Erythroblast (primary cell): ENCODE measurements at regions not wholly inside any gene's neighbourhood (a gene's known extent, or its start where the extent isn't known, plus 50 kb on each side); places are given as distances from the start of the nearest gene placed in this dataset.

Source experiments
- DNase-seq, 2 experiments: peaks; one replicate each; lab custom pipeline; 2025; lab: John Stamatoyannopoulos, UW
- GATA1 ChIP-seq: IDR thresholded peaks from 2 replicates; pipeline ENCODE4 v1.6.1; 2011; ENCODE audit warnings: low read depth, mild to moderate bottlenecking, control low read depth, low read length, moderate library complexity
- POLR2A ChIP-seq: IDR thresholded peaks from 2 replicates; pipeline ENCODE4 v1.6.1; 2011; ENCODE audit warnings: mild to moderate bottlenecking, low read length

DNA sequence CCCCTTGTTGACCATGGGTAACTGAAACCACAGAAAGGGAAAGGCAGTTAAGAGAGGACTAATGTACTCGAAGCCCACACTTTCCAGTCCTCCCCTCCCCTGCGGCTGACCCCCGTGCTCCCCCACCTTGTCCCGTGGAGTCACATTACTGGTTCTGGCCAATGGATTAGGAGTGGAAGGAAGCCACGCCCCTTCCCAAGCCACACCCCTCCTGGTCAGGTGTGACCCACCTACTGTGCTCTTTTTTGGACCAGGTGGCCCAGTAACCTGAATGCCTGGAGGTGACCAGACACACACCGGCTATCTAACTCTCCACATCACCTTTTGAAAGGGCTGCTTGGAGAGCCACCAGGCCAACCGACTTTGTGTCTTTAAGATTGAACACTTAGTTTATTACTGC, 109.3 kb upstream of the MSX1 start:
- TF ChIP-seq GATA1, result no peak
- TF ChIP-seq POLR2A, result no peak
- DNase-seq, result no peak

DNA sequence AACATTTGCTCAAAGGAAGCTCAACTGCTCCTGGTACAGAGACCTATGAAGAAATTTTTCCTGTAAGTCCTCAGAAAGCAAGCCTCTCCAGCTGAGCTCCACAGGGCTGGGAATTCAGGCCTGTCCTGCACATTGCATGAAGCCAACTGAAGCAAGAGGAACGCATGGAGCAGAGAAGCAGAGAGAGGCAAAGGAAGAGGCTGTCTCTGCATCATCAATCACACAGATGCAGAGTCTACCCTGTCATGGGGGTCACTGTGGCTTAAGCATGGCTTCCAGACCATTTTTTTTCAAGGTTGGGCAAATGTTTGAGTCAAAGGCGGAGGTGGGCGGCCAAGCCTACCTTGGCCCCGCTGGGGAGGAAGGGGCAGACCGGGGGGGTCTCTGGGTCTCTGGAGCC, 110.3 kb upstream of the MSX1 start:
- TF ChIP-seq POLR2A (no peak), GATA1 (no peak)

DNA sequence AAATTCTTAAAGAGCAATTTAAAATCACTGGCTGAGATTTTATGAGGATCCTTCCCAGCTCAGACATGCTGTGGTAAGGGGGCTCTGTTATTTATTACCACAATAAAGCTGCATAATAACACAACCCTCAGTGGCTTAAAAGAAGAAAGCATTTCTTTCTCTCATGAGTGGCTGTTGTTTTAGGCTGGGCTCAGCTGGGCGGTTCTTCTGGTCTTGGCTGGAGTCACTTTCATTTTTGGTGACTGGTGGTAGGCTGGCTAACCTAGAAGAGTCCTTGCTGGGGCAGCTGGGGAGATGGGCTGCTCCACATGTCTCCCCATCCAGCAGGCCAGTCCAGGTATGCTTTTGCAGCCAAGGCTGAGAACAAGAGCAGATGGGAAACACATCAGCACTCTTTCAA, 113.0 kb upstream of the MSX1 start:
- TF ChIP-seq POLR2A (no peak), GATA1 (no peak)
- no peak for DNase-seq

More for the DNA sequence above, 110.3 kb upstream of the MSX1 start:
- no peak for DNase-seq

DNA sequence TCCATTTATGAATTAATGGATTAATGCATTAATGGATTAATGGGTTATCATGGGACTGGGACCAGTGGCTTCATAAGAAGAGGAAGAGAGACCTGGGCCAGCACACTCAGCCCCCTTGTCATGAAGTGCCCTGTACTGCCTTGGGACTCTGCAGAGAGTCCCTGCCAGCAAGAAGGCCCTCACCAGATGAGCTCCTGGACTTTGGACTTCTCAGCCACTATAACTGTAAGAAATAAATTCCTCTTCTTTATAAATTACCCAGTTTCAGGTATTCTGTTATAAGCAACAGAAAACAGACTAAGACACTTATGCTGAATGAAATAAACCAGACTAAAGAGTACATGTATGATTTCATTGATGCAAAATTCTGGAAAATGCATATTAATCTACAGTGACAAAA, 119.4 kb upstream of the MSX1 start:
- no peak for DNase-seq

DNA sequence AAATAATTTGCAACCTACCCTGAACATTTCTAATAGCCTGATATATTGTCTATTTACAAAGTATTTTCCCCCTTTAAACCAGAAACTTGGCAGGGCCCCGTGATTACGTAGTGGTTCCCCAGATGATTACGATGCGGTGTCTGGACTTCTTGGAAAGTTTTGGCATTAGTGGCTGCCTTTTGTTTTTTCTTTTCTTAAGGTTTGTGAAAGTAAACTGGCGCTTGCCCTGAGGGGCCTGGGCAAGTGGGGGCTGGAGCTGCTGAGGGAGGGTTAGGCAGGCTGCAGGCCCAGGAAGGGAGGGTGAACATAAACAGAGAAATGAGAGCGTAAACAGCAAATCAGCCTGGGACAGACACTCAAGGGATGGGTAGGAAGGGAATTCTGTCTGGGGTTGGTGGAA, 123.6 kb upstream of the MSX1 start:
- TF ChIP-seq GATA1 (no peak), POLR2A (no peak)
- no peak for DNase-seq

More for the DNA sequence above, 119.4 kb upstream of the MSX1 start:
- TF ChIP-seq POLR2A, result no peak
- no peak for TF ChIP-seq GATA1

DNA sequence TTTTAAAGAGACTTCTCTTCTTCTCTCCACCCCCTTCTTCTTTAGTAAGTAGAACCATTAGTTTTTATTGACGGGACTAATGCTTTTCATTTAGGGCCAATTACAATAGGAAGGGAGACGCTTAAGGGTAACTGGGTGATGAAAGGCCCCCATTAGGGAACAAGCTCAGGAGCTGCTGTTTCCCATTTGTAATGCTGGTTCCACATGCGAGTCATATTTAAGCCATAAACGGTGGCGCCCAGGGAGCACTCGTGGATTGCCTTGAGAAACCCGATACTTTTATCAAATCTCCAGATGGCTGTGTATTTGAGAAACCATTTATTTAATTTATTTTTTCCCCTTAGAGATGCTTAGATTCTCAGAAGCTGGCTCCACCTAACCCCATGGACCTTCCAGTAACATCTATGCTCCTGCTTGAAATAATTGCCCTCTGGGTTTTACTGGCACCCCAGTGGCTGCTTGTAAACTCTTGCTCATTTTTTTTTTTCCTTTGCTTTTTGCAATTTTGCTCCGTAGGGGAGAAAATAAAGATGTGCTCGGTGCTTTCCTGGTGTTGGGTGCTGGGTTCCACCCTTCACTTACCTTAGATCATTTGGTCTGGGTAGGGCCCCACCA, 124.2 kb upstream of the MSX1 start:
- no peak for DNase-seq

DNA sequence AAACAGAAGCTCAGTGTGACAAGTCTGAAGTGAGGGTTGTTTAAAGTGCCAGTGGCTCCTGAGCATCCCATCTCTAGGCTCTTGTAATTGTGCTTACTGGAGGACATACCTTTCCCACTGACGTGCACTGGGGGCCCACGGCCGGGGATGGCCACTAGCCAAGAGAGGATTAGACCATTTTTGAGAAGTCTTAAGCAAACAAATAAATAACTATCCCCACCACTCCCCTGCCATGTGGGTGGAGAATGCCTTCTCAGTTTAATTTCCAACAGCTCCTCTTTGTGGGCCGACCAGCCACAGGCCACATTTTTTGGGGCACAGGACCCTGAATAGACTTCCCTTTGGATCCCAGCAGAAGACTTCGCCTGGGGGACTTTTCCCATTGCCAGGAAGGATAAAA, 125.0 kb upstream of the MSX1 start:
- no peak for TF ChIP-seq POLR2A
- TF ChIP-seq GATA1, result no peak
- no peak for DNase-seq

More for the DNA sequence above, 124.2 kb upstream of the MSX1 start:
- TF ChIP-seq GATA1 (no peak), POLR2A (no peak)

DNA sequence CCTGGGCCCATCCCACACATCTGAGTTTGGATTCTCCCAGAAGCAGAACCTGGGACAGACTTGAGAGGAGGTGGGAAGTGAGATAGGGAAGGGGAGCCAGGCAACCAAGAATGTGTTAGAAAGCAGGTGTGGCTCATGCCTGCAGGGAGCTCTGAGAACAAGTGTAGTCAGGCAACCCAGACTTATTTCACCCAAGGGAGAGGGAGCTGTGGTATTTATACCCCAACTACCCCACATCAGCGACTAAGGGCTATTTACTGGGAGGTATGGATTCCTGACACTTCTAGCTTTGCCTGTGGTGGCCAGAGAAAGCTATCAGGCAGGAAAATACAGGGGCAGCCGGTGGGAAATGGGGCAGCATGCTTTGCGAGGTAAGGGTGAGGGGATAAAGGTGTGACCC, 125.8 kb upstream of the MSX1 start:
- no peak for TF ChIP-seq POLR2A
- TF ChIP-seq GATA1, result no peak
- DNase-seq, result no peak

DNA sequence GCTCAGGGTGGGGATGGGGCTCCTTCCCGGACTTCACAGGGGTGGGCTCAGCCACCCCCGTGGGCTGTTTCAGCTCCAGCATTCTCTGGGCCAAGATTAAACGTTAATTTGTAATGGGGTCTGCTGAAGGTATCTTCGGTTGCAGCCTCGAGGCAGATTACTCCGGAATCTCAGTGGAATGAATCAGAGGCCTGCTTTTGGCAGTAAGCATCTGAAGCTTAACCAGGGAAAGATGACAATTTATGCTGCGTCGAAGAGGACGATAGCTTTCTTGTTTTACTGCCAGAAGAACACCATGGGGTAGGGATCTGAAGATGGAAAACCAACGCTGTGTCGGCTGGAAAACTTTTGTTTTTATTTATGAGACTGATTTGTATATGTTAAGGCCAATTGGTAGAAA, 129.2 kb upstream of the MSX1 start:
- DNase-seq, result no peak
- TF ChIP-seq POLR2A (no peak), GATA1 (no peak)

DNA sequence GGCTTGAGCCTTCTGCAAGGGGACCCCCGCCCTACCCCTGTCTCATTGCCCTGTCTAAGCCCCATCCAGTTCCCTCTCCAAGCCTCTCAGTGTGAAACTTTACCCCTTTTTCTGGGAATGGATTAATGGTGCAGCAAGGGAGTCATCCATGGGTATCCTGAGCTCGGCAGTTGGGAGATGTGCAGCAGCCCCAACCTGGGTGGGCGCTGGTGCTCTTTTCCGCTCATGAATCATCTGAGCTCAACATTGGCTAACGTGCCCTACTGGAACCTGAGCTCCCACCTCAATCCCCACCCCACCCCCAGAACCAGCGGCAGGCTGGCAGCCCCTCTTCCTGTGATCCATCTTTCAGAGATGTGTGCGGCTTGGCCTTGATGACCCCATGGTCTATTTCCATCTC, 130.3 kb upstream of the MSX1 start:
- TF ChIP-seq GATA1 (no peak), POLR2A (no peak)
- no peak for DNase-seq

DNA sequence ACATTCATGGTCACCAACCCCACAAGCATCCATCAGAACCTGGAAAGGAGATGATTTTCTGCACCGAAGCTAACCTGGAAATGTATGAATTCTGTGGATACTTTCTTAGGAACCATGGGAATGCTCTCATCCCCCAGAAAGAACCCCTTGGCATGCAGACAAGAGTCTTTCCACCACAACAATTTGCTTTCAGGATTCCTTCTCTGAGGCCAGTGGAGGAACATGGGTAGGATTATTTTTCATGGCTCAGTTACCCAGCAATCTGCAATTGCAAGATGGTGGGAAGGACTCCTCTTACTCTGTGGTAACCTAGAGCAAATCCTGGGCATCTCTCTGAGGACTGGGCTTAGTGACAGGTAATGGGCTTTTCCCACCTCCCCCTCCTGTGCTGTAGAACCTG, 131.9 kb upstream of the MSX1 start:
- no peak for DNase-seq
- no peak for TF ChIP-seq POLR2A

DNA sequence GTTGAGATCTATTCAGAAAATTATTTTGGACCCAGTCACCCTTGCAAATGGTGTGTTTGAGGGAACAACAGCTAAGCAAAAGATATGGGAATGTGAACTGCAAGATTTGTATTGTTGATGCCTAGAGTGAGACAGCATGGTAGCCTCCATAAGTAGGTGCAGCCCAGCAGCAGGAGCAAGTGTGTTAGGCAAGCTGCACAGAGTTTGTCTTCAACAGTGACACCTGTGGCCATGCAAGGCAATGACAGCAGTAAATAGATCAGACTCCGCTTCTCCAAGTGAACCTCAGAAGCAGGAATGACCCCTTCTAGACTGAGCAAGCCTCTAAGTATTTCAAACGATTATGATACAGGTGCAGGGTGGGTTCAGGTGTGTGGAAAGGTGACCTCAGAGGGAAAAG, 133.4 kb upstream of the MSX1 start:
- TF ChIP-seq POLR2A (no peak), GATA1 (no peak)
- DNase-seq, result peak in 1 of 2 experiments; percentile 10

DNA sequence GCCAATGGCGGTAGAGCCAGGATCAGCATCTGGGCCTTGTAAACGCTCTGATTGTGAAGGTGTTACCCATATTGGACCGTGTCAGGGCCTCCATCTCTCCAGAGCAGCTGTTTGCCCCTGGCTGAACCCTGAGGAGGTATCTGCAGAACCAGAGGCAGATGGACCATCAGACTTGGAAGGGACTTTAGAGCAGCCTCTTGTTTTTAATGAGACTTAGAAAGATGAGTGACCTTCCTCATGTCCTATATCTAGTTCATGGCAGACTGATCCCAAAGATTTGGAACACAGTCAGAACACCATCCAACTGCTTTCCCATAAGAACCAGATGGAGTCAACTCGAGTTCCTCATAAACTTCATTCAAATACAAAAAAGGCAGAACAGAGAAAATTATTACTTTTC, 135.1 kb upstream of the MSX1 start:
- no peak for DNase-seq

DNA sequence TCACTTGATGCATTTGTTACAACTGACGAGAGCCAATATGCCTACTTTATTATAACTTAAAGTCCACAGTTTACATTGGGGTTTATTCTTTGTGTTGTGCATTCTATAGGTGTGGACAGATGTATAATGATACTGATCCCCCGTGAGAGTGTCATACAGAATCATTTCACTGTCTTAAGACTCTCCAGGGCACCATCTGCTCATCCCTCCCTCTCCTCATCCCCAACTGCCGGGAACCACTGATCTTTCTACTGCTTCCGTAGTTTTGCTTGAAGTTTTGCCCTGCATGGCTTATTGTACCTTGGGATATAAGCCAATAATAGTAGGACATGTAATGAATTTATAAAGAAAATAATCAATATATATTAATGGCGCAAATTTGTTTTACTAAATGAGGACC, 137.8 kb upstream of the MSX1 start:
- TF ChIP-seq GATA1 (no peak), POLR2A (no peak)
- DNase-seq, result no peak

More for the DNA sequence above, 135.1 kb upstream of the MSX1 start:
- TF ChIP-seq POLR2A (no peak), GATA1 (no peak)

DNA sequence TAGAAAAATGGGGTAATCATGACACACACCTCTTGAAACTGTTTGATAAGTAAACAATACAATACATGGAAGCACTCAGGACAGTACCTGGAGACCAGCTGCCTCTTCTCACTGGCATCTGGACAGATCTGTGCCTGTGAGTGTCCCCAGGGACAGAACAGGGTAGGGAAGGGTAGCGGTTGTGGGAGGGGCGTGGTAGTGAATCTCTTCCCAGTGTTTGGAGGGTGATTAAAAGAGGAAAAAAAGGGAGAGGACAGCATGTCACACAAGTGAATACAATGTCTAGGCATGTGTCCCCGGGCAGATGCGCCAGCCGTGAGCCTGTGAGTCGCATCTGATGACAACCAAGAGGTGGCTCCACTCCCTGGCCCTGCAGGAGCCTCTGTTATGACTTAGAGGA, 138.8 kb upstream of the MSX1 start:
- no peak for DNase-seq
- TF ChIP-seq POLR2A (no peak), GATA1 (no peak)
